Osteoblast (primary cell): ENCODE measurements at regions not wholly inside any gene's neighbourhood (a gene's known extent, or its start where the extent isn't known, plus 50 kb on each side); places are given as distances from the start of the nearest gene placed in this dataset.

ENCODE experiments used
- DNase-seq: peaks from one replicate; pipeline ENCODE4 v3.0.0; 2011; ENCODE audit warnings: low spot score, mixed read lengths; ENCODE audit not compliant: insufficient read length; ENCODE audit errors: missing footprints
- H2AFZ ChIP-seq: 2 replicates; pipeline ENCODE4 v1.6.0; 2011; ENCODE audit warnings: mild to moderate bottlenecking, low read length
- H3K27ac ChIP-seq: 2 replicates; pipeline ENCODE4 v1.5.1; 2011; ENCODE audit warnings: mild to moderate bottlenecking, low read depth, low read length, moderate library complexity
- H3K27me3 ChIP-seq: 2 replicates; pipeline ENCODE4 v1.6.0; 2012; ENCODE audit warnings: mild to moderate bottlenecking, control low read depth, inconsistent platforms, low read length, moderate library complexity; ENCODE audit not compliant: insufficient read depth
- H3K36me3 ChIP-seq: 2 replicates; pipeline ENCODE4 v1.5.1; 2011; ENCODE audit warnings: mild to moderate bottlenecking, low read length, control low read depth, moderate library complexity; ENCODE audit not compliant: insufficient read depth
- H3K4me1 ChIP-seq: 2 replicates; pipeline ENCODE4 v1.5.1; 2011; ENCODE audit warnings: mild to moderate bottlenecking, low read length, control low read depth, moderate library complexity; ENCODE audit not compliant: insufficient read depth
- H3K4me2 ChIP-seq: 2 replicates; pipeline ENCODE4 v1.6.0; 2011; ENCODE audit warnings: mild to moderate bottlenecking, low read length; ENCODE audit not compliant: insufficient read depth
- H3K4me3 ChIP-seq: fragments of 200-600 bp; sonication (generic); 3 replicates; pipeline ENCODE4 v1.5.1; 2012; ENCODE audit warnings: mild to moderate bottlenecking, low read length, inconsistent platforms; ENCODE audit not compliant: insufficient read depth
- H3K79me2 ChIP-seq: 2 replicates; pipeline ENCODE4 v1.6.0; 2012; ENCODE audit warnings: mild to moderate bottlenecking, low read length, control low read depth, inconsistent platforms; ENCODE audit not compliant: insufficient read depth
- H3K9me3 ChIP-seq: 2 replicates; pipeline ENCODE4 v1.5.1; 2011; ENCODE audit warnings: low read depth, low read length, control low read depth
- H4K20me1 ChIP-seq: 2 replicates; pipeline ENCODE4 v1.6.0; 2012; ENCODE audit warnings: mild to moderate bottlenecking, low read length, control low read depth; ENCODE audit not compliant: insufficient read depth
- TF ChIP-seq, protein P1 (sequence below): IDR thresholded peaks from 2 replicates; pipeline ENCODE4 v1.5.1; 2011; ENCODE audit warnings: mild to moderate bottlenecking, low read depth, low read length, moderate library complexity; ENCODE audit errors: extremely low read depth

DNA sequence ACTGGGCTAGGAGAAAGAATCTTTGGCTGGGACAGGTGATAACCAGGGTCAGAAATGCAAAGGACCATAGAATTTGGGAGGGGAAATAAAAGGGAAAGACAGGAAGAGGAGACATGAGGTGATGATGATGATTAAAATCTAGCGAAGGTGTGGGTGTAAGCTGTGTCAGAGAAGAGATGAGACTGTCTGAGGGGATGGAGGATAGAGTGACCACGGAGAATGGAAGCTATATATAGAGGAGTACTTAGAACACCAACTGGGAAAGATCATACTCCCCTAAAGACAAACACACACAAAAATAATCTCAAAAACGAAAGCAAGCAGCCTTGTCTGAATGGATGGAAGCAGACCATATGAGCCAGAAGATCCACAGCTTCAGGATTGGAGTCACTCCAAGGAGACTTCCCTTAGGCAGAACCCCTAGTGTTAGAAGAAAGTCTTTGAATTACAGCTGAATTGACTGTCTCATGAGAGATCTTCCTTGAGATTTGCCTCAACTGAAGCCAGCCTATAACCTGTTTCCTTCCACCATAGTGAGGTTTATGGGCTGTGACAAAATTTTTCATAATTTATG, 115.2 kb upstream of the DAZL start:
- H3K27ac ChIP-seq: no peak overlapping the region
- no peaks in the 10 kb centered on the region for H3K36me3 ChIP-seq
- no peaks in the 10 kb centered on the region for H3K27me3 ChIP-seq
- H3K9me3 ChIP-seq: no peaks in the 10 kb centered on the region
- H3K79me2 ChIP-seq: no peaks in the 10 kb centered on the region
- no peak overlapping the region for H3K4me2 ChIP-seq
- DNase-seq: no peak
- no peaks in the 10 kb centered on the region for H3K4me1 ChIP-seq
- no peaks in the 10 kb centered on the region for H4K20me1 ChIP-seq
- no peak overlapping the region for H3K4me3 ChIP-seq
- TF ChIP-seq, protein P1, sequence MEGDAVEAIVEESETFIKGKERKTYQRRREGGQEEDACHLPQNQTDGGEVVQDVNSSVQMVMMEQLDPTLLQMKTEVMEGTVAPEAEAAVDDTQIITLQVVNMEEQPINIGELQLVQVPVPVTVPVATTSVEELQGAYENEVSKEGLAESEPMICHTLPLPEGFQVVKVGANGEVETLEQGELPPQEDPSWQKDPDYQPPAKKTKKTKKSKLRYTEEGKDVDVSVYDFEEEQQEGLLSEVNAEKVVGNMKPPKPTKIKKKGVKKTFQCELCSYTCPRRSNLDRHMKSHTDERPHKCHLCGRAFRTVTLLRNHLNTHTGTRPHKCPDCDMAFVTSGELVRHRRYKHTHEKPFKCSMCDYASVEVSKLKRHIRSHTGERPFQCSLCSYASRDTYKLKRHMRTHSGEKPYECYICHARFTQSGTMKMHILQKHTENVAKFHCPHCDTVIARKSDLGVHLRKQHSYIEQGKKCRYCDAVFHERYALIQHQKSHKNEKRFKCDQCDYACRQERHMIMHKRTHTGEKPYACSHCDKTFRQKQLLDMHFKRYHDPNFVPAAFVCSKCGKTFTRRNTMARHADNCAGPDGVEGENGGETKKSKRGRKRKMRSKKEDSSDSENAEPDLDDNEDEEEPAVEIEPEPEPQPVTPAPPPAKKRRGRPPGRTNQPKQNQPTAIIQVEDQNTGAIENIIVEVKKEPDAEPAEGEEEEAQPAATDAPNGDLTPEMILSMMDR: no peak
- H2AFZ ChIP-seq: no peak overlapping the region

- Histone ChIP-seq H3K4me3 (no peak overlapping the region), H3K79me2 (no peaks in the 10 kb centered on the region), H3K27me3 (no peaks in the 10 kb centered on the region), H3K4me2 (no peak overlapping the region), H3K4me1 (no peaks in the 10 kb centered on the region), H3K9me3 (no peaks in the 10 kb centered on the region), H3K27ac (no peak overlapping the region), H4K20me1 (no peaks in the 10 kb centered on the region), H2AFZ (no peak overlapping the region), H3K36me3 (no peaks in the 10 kb centered on the region)
- TF ChIP-seq, protein P1: no peak
- no peak for DNase-seq
Measured at GRCh38 chr3:16721494-16721893, 116.3 kb upstream of the DAZL start.

GRCh38 chr3:16723978-16724377, 118.8 kb upstream of the DAZL start:
- H3K4me2 ChIP-seq: no peak overlapping the region
- H2AFZ ChIP-seq: no peak overlapping the region
- H3K27ac ChIP-seq: no peak overlapping the region
- H3K36me3 ChIP-seq: no peaks in the 10 kb centered on the region
- no peaks in the 10 kb centered on the region for H3K27me3 ChIP-seq
- H3K4me3 ChIP-seq: no peak overlapping the region
- peaks cover 11% of the 10 kb centered on the region for H3K4me1 ChIP-seq
- H3K79me2 ChIP-seq: no peaks in the 10 kb centered on the region
- no peak for DNase-seq
- TF ChIP-seq, protein P1: peak; percentile 35
- no peaks in the 10 kb centered on the region for H4K20me1 ChIP-seq
- H3K9me3 ChIP-seq: no peaks in the 10 kb centered on the region

- Histone ChIP-seq H3K9me3 (no peaks in the 10 kb centered on the region), H2AFZ (no peak overlapping the region), H3K4me3 (no peak overlapping the region), H3K4me2 (no peak overlapping the region), H4K20me1 (no peaks in the 10 kb centered on the region), H3K4me1 (peaks cover 16% of the 10 kb centered on the region), H3K36me3 (no peaks in the 10 kb centered on the region), H3K27ac (no peak overlapping the region), H3K27me3 (no peaks in the 10 kb centered on the region), H3K79me2 (no peaks in the 10 kb centered on the region)
- TF ChIP-seq, protein P1: no peak
- no peak for DNase-seq
Measured at GRCh38 chr3:16724487-16724886, 119.3 kb upstream of the DAZL start.
